ENCODE measurements at regions not wholly inside any gene's neighbourhood (a gene's known extent, or its start where the extent isn't known, plus 50 kb on each side); places are given as distances from the start of the nearest gene placed in this dataset.

DNA sequence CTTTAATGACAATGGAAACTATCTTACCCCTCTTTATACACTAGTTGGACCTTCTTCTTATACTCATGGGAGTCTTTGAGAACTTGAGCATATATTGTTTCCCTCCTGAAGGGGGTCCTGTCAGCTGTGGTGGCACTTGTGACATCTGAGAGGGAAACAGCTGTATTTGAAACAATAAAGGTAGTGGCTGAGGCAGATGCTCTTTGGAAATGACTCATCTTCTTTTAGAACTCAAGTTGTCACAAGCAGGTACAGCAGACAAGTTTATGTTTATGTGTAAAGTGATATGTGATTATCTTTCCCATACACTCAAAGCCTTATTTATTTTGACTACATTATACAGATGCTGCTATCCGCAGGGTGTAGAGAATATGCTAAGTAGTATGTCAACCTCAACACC lies 220.0 kb upstream of the GRM7 start:
- 91 to 94% methylated on average over 1 of the region's 1 CpG for WGBS, 2 donors
- intact Hi-C loops (cut with DNase I) = no loop called here
- Histone ChIP-seq H3K27ac (no peak overlapping the region), H3K36me3 (no peaks in the 10 kb centered on the region), H3K4me3 (no peak overlapping the region), H3K27me3 (no peaks in the 10 kb centered on the region), H3K9me3 (peaks cover 0 to 37% (median 0%) of the 10 kb centered on the region in 11 donors), H3K4me1 (no peaks in the 10 kb centered on the region)
- ATAC-seq (no peak), DNase-seq (no peak)
- TF ChIP-seq, protein P1, sequence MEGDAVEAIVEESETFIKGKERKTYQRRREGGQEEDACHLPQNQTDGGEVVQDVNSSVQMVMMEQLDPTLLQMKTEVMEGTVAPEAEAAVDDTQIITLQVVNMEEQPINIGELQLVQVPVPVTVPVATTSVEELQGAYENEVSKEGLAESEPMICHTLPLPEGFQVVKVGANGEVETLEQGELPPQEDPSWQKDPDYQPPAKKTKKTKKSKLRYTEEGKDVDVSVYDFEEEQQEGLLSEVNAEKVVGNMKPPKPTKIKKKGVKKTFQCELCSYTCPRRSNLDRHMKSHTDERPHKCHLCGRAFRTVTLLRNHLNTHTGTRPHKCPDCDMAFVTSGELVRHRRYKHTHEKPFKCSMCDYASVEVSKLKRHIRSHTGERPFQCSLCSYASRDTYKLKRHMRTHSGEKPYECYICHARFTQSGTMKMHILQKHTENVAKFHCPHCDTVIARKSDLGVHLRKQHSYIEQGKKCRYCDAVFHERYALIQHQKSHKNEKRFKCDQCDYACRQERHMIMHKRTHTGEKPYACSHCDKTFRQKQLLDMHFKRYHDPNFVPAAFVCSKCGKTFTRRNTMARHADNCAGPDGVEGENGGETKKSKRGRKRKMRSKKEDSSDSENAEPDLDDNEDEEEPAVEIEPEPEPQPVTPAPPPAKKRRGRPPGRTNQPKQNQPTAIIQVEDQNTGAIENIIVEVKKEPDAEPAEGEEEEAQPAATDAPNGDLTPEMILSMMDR (IDR thresholded peaks at IDR 0.05) = no peak

DNA sequence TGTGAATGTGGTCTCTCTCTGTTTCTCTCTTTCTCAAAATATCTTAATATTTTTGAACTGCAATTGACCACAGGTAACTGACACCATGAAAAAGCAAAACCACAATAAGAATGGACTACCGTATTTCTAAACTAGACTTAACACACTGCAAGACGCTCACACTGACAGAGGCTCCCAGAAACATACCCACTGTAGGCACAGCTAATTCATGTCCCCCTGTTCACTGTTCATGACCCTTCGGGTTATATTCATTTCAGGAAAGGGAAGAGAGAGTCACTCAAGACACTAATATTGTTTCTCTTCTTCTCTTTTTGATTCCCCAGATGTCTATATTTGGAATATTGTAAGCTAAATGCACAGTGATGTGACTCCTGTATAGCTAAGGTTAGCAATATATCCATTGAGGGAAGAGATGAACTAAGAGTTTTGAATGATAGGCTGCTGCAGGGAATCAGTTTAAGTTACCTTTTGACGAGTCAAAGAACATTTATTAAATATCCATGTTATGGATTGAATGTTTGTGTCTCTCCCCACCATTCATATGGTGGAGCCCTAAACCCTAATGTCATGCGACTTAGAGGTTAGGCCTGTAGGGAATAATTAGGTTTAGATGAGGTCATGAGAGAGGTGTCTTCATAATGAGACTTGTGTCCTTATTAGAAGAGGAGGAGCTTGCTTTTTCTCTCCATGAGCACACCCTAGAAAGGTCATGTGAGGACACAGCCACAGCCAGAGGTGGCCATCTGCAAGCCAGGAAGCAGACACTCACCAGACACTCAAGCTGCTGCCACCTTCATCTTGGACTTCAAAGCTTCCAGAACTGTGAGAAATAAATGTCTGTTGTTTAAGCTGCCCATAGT lies 216.6 kb upstream of the GRM7 start:
- Histone ChIP-seq H3K4me3 (no peak overlapping the region), H3K9me3 (peaks cover 0 to 22% (median 0%) of the 10 kb centered on the region in 11 donors), H3K27ac (no peak overlapping the region), H3K27me3 (no peaks in the 10 kb centered on the region), H3K36me3 (no peaks in the 10 kb centered on the region), H3K4me1 (no peaks in the 10 kb centered on the region)
- TF ChIP-seq, protein P1 (IDR thresholded peaks at IDR 0.05) = no peak
- intact Hi-C loops (cut with DNase I) = no loop called here
- WGBS, 2 donors = 83 to 89% methylated on average over 5 of the region's 5 CpGs
- ATAC-seq = peak in 1 of 8 donors; percentile 47
- DNase-seq = no peak

DNA sequence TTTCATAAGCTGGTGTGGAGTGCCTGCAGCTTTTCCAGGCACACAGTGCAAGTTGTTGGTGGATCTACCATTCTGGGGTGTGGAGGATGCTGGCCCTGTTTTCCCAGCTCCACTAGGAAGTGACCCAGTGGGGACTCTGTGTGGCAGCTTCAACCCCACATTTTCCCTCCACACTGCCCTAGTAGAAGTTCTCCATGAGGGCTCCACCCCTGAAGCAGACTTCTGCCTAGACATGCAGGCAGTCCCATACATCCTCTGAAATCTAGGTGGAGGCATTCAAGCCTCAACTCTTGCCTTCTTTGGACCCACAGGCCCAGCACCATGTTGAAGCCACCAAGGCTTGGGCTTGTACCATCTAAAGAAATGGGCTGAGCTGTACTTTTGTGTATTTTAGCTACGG lies 206.2 kb upstream of the GRM7 start:
- no peak for DNase-seq
- no peak for ATAC-seq
- no peaks in the 10 kb centered on the region for H3K4me1 ChIP-seq
- 88 to 96% methylated on average over 1 of the region's 1 CpG for WGBS, 2 donors
- H3K36me3 ChIP-seq = no peaks in the 10 kb centered on the region
- intact Hi-C loops (cut with DNase I) = no loop called here
- no peak overlapping the region for H3K27ac ChIP-seq
- no peaks in the 10 kb centered on the region for H3K27me3 ChIP-seq
- TF ChIP-seq, protein P1 (IDR thresholded peaks at IDR 0.05) = no peak
- H3K4me3 ChIP-seq = no peak overlapping the region
- H3K9me3 ChIP-seq = peaks cover 0 to 51% (median 5%) of the 10 kb centered on the region in 11 donors

DNA sequence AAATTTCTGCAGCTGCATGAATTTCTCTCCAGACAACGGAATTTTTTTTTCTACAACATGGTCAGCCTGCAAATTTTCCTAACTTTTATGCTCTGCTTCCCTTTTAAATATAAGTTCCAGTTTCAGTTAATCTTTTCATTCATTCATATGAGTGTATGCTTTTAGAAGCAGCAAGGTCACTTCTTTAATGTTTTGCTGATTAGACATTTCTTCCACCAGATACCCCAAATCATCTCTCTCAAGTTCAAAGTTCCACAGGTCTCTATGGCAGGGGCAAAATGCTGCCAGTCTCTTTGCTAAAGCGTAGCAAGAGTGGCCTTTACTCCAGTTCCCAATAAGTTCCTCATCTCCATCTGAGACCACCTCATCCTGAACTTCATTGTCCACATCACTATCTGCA lies 205.6 kb upstream of the GRM7 start:
- no peak for ATAC-seq
- Histone ChIP-seq H3K4me1 (no peaks in the 10 kb centered on the region), H3K27me3 (no peaks in the 10 kb centered on the region), H3K27ac (no peak overlapping the region), H3K9me3 (peaks cover 0 to 51% (median 5%) of the 10 kb centered on the region in 11 donors), H3K4me3 (no peak overlapping the region), H3K36me3 (no peaks in the 10 kb centered on the region)
- whole genome bisulfite sequencing, 2 donors = 59 to 62% methylated on average over 2 of the region's 2 CpGs
- intact Hi-C loops (cut with DNase I) = no loop called here
- no peak for DNase-seq
- TF ChIP-seq, protein P1 (IDR thresholded peaks at IDR 0.05) = no peak

Data from heart right ventricle (tissue), 16 donors.